ENCODE measurements at regions not wholly inside any gene's neighbourhood (a gene's known extent, or its start where the extent isn't known, plus 50 kb on each side); places are given as distances from the start of the nearest gene placed in this dataset.

DNA sequence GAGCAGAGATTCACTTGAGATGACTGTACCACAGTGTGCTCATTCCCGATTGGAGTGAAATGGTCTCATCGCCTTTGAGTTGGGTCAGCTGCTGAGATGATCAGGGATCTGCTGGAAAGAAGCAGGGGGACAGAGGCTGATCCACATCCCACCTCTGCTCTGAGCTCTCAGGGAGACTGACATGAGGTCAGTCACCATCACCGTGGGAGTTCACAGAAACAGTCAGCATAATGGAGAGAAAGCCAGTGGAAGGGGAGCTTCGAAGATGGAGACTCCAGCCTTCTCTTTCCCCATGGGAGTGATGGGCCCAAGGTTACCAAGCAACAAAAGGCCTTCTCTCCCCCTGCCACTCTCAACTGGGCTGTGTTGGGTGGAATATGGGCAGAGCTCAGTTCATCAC lies 276.4 kb downstream of the CDK5RAP2 start:
- intact Hi-C loops (cut with DNase I), result no loop called here
- peak in 1 of 42 donors; percentile 17 for DNase-seq

DNA sequence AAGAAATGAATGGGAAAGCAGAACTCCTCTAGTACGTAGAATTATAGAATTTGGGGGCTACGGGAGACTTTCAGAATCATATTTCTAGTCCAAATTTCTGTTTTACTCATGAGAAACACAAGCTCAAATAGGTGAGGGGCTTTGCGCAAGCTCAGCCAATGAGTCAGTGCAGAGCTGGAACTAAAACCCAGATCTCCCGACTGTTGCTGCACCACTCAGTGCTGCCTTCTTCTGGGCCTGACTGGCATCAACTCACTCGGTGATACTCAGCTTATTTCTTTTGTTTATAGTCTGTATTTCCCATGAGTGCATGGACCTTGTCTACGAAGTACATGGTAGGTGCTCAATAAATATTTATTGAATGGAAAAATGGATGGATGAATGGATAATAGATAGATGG lies 280.2 kb downstream of the CDK5RAP2 start:
- intact Hi-C loops (cut with DNase I), result no loop called here
- DNase-seq, result peak in 1 of 42 donors; percentile 22

DNA sequence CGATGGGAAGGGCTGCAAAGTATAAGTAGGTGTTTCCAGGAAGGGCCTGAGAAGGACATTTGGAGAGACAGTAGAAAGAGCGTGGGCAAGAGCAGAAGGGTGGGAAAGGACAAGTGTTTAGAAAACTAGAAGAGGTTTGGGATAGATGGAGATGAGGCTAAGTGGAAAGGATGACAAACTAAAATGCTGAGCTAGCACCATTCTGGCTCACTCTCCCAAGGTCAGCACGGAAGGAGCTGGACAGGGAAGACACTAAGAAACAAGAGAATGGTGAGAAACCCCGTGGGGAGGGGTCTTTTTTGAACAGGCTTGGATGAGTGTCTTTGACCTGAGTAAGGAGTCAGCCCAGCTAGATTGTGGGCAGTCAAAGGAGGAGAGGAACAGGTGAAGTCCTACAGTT lies 286.0 kb downstream of the CDK5RAP2 start:
- intact Hi-C loops (cut with DNase I), result no loop called here
- no peak for DNase-seq

GRCh38 chr9:120292606-120293005 lies 287.4 kb downstream of the CDK5RAP2 start:
- DNase-seq, result no peak
- intact Hi-C loops (cut with DNase I), result no loop called here

DNA sequence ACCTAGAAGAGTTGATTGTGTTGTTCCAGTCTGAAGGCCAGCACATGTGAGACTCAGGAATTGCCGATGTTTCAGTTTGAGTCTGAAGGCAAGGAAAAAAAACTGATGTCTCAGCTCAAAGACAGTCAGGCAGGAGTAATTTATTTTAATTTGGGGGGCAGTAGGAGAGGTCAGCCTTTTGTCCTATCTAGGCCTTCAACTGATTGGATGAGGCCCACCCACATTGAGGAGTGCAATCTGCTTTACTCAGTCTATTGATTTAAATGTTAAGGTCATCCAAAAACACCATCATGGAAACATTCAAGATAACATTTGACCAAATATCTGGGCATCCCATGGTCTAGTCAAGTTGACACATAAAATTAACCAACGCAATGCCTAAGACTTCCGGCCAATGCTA lies 288.9 kb downstream of the CDK5RAP2 start:
- no peak for DNase-seq
- intact Hi-C loops (cut with DNase I), result no loop called here

- no peak for DNase-seq
- intact Hi-C loops (cut with DNase I), result no loop called here
Observed at GRCh38 chr9:120289990-120290975, 289.7 kb downstream of the CDK5RAP2 start.

DNA sequence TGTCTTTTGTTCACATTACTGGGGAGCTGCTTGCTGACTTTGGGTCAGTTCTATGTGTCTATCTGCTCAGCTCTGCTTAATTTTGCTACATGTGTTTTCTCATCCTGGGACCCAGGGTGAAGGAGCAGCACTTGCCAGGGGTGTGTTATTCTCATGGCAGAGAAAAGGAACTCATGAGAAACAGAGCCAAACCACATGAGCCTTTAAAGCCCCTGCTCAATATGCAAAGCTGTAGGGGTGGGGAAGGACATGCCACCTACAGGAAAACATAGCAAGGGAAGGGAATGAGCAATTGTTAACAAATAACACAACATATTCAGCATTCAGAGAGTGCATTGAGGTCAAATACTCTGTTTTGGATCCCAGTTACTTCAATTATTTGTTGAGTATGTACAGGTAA lies 290.9 kb downstream of the CDK5RAP2 start:
- intact Hi-C loops (cut with DNase I), result no loop called here
- no peak for DNase-seq

- DNase-seq, result no peak
- intact Hi-C loops (cut with DNase I), result no loop called here
Observed at GRCh38 chr9:120286530-120286929, 293.4 kb downstream of the CDK5RAP2 start.

DNA sequence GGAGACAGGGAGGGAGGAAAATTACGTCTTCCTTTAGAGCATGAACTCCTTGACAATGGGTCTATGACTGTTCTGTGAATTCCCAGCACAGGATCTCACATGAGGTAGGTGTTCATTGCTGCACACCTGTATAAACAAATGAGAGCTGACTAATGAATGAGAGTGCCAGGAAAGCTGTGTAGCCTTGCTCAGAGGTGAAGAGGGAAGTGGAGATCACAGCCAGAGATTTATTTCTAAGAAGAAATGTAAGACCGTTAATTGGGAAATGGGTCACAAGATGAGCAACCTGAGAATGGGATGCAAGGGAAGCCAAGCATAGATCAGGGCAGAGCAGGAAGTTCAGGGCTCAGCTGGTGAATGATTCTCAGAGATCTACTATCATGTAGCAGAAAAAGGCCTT lies 295.1 kb downstream of the CDK5RAP2 start:
- intact Hi-C loops (cut with DNase I), result no loop called here

DNA sequence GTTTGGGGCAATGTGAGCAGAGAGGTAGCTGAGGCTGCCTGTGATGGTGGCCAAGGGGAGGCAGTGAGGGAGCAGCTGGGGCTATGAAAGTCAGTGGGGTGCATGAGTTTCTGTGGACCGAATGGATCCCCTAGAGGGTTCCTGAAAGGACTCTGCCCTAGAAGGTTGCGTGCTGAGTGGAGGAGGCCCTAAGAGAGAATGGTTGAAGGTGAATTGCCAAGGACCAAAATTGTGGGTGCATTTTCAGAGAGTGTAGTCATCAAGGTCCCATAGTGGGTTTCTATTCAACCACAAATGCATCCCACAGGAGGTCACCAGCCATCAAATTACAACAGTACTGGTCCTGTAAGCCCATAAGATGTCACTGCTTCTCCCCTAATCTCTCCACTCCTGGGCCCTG lies 298.3 kb downstream of the CDK5RAP2 start:
- no peak for DNase-seq
- intact Hi-C loops (cut with DNase I), result no loop called here

More for the DNA sequence above, 295.1 kb downstream of the CDK5RAP2 start:
- no peak for DNase-seq

GRCh38 chr9:120267929-120268328 lies 312.0 kb downstream of the CDK5RAP2 start:
- intact Hi-C loops (cut with DNase I), result no loop called here
- DNase-seq, result peak in 29 of 42 donors; percentile 10 to 75 (median 37)

DNA sequence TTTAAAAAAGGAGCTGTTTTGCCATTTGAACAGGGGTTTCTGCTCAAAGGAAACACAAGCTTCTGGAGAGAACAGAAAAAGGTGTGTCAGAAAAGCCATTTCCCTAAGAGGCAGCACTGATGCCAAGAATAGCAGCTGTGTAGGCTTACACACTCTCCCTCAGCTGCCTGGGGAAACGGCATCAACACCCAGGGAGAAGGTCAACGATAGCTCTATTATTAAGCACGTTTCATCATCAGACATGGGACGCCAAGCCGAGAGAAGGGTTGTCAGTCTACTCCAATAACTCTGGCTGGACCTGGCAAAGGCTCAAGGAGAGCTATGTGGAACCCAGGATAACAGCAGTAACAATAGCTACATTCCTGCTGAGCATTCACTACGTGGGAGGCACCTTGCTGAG lies 314.2 kb downstream of the CDK5RAP2 start:
- intact Hi-C loops (cut with DNase I), result no loop called here
- DNase-seq, result peak in 33 of 42 donors; percentile 6 to 75 (median 34)

- intact Hi-C loops (cut with DNase I), result no loop called here
Observed at GRCh38 chr9:120264528-120264927, 315.4 kb downstream of the CDK5RAP2 start.

DNA sequence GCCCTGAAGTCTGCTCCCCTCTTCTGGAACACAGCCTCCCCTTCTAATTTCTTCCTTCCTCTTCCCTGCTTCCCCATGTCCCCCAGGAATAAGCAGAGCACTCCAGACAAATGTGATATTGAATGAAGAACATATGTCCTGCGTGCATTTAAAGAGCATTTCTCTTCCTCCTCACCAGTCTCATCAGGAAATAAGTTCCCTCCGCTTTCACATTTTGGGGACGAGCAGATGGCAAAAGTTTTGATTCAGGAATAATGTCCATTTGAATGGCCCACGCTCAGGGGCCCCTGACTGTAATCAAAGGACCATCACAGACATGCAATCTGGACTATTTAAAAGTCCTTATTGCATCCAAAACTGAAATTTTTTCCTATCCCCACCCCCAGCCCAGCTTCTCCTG lies 316.1 kb downstream of the CDK5RAP2 start:
- DNase-seq, result no peak
- intact Hi-C loops (cut with DNase I), result no loop called here

More at GRCh38 chr9:120264528-120264927, 315.4 kb downstream of the CDK5RAP2 start:
- no peak for DNase-seq

DNA sequence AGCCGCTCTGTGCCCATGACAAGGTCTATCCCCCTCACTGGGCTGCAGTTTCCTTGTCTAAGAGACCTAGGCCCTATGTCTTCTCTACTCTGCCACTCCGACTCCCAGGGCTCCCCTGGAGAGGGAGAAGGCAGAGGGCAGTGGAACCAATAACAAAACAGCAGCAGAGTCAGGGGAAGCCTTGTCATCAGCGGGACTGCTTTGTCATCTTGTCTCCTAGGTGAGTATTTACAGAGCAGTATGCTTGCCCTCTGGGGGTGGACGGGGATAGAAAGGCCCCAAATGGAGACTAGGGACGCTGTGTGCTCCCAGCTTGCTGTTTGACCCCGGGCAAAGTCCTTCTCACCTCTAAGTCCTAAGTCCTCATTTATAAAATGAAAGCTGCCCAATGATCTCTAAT lies 318.5 kb downstream of the CDK5RAP2 start:
- intact Hi-C loops (cut with DNase I), result no loop called here
- DNase-seq, result no peak

- DNase-seq, result no peak
- intact Hi-C loops (cut with DNase I), result no loop called here
Observed at GRCh38 chr9:120259100-120259499, 320.9 kb downstream of the CDK5RAP2 start.

GRCh38 chr9:120258096-120258495 lies 321.9 kb downstream of the CDK5RAP2 start:
- no peak for DNase-seq
- intact Hi-C loops (cut with DNase I), result no loop called here

- intact Hi-C loops (cut with DNase I), result no loop called here
- no peak for DNase-seq
Observed at GRCh38 chr9:120257483-120257882, 322.5 kb downstream of the CDK5RAP2 start.

DNA sequence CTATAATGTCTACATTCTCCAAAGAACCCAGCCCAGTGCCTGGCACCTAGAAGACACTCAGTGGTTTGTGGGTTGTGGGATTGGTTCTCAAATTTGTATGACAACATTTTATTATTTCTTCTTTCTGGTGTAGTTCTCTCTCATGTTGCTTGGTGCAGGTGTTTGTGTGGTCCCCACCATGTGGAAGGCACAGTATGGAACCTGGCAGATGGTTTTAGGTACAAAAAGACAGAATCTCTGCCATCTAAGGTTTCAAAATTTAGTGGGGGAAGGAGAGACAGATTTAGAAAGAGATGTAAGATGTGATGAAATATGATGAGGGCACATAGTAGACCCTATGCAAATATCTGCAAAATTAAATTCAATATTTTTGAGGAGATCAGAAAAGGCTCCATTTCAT lies 323.8 kb downstream of the CDK5RAP2 start:
- intact Hi-C loops (cut with DNase I), result no loop called here
- DNase-seq, result no peak

GRCh38 chr9:120252248-120252647 lies 327.7 kb downstream of the CDK5RAP2 start:
- intact Hi-C loops (cut with DNase I), result no loop called here
- no peak for DNase-seq

Data from head of caudate nucleus (tissue), 42 donors.